ENCODE measurements at regions not wholly inside any gene's neighbourhood (a gene's known extent, or its start where the extent isn't known, plus 50 kb on each side); places are given as distances from the start of the nearest gene placed in this dataset.

DNA sequence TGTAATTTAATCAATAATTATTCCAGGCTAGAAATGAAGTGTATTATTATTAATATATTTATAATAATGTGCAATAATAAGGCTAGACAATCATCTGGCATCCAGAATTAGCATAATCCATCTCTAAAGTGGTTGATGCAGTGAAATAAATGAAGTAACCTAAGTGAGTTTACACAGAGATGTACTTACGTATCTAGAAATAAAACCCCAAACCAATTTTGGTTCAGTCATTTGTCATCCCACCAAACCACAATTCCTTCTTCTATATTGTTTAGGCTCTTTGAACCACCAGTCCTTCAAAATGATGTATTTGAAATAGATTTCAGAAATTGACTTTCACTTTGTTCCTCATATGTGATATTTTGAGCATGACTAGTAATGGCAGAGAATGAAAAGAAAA lies 247.6 kb upstream of the MIR17HG start:
- no peak for DNase-seq

DNA sequence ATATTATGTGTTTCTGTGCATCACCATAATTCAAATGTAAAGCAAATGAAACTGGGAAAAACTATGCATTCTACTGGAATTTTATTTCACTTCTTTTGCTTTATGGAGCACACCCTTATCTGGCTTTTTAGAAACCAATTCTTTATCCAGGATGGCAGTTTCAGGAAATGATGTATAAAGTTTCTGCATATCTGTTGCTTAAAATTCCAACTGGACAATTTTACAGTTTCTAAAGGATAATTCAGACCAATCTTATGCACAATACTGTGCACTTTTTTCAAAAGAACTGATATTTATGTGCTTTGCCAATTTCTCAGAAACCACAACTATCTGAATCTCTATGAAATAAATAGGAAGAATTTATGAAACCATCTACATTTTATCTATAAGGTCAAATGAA lies 246.5 kb upstream of the MIR17HG start:
- no peak for DNase-seq

DNA sequence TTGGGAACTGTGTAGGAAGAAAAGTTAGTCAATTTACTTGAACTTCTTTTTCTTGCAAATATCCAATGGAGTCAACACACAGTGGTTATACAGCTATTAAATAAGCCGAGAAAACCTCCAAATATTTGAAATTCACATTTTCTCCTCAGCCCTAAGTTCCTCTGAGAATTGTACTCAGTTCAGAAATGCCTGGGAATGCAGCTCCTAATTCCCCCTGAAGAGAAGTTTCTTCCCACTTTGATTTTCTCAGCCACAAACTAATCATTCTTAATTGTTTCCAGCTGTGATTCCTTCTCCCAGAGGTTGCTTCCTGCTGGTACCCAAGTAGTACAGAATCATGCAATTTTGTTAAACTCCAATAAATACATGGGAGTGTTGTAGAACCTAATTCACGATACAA lies 246.1 kb upstream of the MIR17HG start:
- DNase-seq = no peak

DNA sequence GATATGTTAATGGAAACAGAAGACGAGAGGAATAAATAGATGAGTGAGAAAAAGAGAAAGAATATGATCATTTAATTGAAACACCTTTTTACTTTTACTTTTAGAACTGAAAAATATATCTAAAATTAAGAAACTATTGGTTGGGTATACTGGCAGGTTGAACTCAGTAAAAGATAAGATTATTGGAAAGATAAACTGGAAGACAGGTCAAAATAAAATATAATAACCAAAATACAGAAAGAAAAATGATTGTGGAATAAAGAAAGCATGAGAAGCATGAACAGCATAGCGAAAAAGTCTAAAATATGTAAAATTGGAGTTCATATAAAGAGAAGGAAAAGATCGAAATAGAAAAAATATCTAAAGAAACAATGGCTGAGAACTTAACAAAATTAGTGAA lies 242.2 kb upstream of the MIR17HG start:
- no peak for DNase-seq

DNA sequence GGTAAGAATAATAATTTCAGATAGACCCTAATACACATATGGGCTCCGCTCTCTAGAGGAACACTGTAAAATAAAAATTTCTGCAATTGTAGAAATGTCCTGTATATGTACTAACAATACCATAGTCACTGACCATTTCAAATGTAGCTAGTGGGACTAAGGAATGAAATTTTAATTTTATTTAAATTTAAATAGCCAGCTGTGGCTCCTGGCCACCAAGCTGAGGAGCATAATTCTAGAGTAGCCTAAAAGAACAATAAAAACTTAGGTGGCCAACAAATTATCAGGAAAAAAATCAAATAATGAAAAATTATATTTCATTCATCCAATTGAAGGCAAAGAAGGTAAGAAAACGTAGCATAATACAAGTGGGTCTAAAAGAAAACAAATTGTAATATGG lies 240.9 kb upstream of the MIR17HG start:
- DNase-seq = no peak

DNA sequence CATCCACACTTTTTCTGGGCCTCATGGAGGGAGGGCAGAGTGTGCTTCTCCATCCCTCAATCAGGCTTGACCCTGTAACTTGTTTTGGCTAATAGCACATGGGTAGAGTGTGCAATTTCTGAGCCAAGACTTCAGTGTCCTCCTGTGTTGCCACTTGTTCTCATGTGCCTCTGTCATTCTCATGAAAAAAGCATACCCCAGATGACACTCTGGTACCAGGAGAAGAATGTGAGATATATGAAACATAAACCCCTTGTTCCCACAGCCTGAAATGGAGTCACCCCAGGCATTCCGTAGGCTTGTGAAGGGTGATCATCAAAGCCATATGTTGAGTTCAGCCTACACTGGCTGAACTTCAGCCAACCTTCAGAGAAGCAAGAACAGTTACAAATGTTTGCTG lies 239.2 kb upstream of the MIR17HG start:
- no peak for DNase-seq

DNA sequence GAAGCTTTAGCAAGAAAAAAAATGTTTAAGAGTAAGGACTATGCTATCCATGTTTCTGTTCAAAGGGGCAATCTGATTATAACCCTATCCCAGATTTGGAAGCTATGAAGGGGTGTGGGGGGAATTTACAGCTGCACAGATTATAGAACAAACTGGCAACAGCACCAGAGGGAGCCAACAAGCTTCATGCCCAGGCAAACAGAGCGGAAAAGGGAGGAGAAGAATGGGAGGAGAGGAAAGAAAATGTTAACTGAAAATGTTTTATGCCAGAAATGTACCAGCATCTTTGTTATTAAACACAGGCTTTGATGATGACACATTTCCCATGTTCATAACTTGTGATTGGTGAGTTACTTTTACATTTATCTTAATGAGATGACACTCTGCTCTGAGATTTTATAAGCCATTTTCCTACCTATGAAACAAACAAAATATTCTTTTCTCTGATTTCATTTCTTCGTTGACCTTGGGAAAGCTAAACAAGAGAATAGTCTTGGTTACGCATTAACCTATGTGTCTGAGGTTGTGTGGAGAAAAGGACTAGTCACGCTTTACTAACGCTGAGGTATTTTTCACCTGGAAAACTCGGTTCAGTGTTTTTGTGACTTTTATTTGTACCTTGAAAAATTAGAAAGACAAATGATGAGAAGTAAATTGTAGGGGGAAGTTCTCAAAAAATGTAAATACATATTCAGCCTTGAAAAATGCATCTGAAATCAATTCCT lies 235.8 kb upstream of the MIR17HG start:
- DNase-seq = no peak

DNA sequence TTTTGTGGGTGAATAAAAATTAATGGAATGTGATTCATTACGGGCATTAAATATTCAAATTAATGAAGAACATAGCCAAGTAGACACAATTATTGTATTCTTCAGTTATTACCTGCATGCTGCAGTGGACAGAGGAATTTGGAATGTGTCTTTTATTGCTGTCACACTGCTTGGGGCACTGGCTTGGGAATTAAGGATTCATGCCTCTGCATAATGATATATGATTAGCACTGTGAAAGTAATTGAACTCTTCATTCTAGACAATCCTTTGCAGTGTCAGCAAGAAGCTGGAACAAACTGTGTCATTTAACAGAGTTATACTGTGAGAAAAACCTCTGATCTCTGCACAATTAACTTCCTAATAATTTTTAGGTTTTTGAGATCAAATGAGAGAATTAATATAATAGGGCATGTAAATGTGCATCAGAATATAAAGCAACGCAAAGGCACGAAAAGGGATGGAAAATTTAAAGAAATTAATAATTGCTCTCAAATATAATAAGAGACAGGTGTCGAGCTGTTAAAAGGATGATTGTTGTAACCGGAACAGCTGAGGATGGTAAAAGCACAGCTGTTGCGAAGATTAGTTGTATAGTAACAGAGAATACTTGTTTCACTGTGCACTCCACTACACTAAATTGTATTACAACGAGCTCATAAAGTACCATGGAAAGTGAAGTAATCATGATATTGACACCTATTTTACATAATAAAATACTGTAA lies 235.1 kb upstream of the MIR17HG start:
- no peak for DNase-seq

DNA sequence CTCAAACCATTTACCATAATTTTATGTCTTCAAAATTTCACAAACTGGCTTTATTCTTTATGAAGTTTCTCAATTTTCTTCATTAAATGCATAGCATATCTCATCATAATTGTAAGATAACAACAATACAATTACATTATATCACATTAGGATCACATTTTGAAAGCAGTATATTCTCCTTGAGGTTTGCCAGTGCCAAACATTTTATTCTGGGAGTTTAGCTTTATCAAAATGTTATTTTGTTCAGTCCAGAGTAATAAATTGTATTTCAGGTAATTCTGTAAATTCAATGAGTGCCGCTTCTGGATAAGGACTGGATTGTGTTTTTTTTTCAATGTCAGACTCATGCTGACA lies 234.6 kb upstream of the MIR17HG start:
- no peak for DNase-seq

DNA sequence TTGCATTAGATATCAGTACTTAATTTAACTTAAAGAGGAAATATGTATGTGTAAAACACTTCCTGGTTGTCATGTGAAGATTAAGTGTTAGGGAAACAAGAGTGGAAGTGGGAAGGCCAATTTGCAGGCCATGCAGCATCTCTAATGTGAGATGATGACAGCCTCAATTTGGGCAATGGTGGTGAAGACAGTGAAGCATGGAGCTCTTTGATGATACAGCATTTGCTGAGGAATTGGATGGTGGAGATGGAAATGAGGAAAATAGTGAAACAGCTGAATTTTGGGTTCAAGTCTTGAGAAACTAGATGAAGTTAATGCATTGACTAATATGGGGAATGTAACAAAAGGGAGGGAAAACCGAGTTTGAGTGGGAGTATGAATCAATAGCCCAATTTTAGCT lies 231.7 kb upstream of the MIR17HG start:
- no peak for DNase-seq

DNA sequence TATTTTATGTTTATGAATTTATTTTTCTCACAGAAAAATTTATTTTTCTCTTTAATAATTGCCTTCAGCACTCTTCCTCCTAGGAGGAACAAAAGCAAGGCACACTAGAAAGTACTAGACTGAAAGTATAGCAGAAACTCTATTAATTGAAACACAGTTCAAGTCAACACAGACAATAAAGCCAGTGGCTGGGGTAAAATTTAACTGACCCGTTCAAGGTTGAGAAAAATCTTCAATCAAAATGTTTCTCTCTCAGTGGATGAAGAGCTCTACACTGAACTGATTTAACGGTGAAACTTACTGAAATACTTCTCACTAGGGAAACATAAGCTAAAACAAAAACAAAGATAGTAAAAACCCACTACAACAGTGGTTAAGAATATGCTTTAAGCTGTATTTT lies 230.1 kb upstream of the MIR17HG start:
- no peak for DNase-seq

DNA sequence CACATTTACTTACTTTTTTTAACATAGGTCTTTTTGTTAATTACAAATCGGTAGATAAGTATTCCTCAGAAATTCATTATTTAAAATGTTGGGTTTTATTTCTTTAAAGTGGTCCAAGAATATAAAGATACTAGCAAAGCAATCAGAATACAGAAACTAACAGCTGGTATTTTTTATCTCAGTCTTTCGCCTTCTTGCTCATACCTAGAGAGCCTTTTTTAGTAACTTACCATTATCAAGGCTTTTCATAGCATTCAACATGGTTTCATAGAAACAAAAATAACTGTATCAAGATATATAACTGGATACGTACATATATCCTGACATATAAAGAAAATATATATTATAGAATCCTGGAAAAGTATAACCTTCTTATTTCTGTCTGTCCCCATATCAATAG lies 227.8 kb upstream of the MIR17HG start:
- DNase-seq = no peak

DNA sequence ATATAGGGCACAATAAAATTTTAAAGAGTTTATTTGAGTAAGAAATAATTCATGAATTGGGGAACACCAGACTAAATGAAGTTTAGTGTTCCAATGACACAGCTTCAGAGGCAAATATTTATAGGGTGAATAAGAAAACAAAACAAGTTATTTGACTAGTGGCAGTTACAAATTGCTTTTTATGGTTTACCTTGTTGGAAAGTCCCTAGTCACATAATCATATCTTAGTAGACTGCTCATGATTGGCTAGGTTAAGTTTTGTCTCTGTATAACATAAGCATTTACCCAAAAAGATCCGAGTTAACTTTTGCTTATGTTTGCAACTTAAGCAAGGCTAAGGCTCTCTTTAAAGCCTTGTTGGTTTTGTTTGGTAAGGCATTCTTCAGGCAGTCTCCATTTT lies 224.7 kb upstream of the MIR17HG start:
- no peak for DNase-seq

DNA sequence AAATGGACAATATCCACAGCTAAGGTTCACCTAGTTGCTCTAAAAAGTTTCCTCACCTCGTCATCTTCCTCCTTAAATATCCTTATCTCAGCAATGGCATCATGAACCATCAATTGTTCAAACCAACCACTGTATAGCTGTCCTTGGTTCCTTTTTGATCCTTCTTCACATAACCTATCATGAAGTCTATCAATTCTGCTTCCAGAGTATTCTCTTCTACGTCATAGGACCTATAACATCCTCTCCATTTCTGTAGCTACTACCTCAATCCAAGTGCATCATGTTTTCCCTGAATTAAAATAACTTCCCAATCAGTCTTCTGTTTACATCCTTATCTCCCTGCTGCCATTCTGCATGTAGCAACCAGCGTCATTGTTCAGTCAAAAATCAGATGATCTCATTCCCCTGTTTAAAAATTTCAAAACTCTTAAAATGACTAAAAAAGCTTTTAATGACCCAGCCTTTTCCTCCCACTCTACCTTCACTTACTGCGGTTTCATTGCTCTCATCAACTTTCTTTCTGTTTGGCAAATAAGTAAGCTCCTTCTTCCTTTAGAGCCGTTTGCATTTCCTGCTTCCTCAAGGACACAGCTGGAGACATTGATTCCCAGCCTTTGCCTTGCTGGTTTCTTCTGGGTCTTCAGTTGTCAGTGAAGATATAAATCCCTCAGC lies 223.9 kb upstream of the MIR17HG start:
- no peak for DNase-seq

DNA sequence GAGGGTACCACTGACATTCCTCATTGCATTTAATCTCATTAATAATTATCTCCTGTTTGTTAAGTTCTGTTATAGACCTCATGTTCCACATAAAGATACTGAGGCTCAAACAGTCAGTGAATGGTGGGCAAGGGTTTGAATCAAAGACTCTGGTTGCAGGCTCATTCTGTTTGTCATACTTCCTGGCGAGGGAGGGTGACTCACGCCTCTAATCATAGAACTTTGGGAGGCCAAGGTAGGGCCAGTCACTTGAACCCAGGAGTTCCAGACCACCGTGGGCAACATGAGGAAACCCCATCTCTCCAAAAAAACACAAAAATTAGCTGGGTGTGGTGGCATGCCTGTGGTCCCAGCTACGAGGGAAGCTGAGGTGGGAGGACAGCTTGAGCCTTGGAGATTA lies 220.7 kb upstream of the MIR17HG start:
- DNase-seq = no peak

DNA sequence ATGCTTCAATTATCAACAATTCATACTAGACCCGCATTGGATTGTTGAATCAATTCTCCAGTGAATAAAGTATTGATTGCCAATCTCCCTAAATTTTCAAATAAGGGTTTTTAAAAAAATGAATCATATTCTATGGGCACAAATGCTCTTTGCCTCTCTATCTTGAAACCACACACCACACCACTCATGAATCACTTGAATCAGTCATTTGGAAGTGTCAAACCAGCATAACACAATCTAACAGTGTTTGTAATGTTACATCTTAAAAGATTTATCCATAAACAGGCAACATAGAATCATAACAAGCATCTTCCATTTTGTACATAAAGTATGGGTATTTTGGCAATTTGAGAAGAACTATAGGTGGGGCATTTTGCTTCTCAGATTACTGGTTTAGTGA lies 219.5 kb upstream of the MIR17HG start:
- DNase-seq = no peak

DNA sequence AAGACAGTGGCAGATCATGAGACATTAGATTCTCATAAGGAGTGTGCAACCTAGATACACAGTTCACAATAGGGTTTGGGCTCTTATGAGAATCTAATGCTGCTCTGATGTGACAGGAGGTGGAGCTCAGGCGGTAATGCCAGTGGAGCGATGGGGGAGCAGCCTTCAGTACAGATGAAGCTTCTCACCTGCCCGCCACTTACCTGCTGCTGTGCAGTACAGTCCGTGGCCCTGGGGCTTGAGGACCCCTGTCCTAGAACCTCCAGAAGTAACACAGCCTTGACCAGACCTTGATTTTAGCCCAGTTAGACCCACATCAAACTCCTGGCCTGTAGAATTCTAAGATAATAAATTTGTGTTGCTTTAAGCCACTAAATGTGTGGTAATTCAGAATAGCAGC lies 215.1 kb upstream of the MIR17HG start:
- DNase-seq = no peak

DNA sequence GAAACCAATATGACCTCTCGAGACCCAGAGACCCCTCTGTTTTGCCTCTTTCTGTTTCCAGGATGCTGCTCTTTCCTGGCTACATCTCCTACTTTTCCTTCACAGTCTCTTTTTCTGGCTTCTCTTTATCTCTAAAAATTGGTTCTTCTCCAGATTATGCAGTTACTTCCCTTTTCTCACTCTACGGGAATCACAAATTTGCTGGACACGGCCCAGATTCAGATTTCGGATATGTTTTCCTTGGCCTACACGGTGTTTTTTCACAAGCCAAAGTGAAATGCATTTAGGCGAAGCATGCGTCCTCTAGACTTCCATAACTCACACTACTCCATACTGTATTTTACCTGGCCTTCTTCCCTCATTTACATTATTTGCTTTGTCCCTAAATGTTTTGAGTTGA lies 214.7 kb upstream of the MIR17HG start:
- no peak for DNase-seq

DNA sequence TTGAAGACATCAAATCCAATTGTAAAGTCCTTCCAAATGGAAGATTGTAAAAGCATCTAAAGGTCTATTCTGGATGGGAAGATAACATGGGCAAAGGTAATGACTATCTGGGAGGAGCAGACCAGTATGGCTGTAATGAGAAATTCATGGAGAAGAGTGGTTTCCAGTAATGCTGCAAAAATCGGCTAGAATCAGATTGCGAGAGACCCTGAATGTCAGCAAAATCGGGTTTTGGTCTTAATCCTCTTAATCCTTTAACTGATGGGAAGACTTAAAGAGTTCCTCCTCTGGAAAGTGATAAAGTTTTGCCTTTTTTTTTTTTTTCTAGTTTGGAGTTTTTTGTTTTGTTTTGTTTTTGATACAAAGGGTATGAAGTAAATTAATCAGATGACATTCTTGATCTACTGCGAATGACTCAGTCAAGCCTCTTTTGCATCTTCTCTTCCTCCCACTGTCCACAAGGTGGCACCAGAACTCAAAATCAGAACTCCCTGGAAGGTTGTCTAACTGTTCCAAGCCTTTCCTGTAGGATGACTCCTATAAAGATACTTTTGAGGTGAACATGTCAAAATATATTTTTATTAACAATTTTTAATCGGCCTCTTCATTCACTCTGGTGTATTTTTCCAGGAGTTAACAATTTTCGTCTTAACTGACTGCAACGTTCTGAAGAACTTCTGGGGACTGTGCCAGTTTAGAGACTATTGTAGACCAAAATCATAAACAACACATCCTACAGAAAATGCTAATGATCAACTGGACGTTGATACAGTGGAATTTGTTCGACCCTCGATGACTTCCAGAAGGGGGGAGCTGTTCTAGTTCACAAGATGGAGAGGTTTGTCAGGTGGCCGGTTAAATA lies 213.3 kb upstream of the MIR17HG start:
- DNase-seq = peak; percentile 33

DNA sequence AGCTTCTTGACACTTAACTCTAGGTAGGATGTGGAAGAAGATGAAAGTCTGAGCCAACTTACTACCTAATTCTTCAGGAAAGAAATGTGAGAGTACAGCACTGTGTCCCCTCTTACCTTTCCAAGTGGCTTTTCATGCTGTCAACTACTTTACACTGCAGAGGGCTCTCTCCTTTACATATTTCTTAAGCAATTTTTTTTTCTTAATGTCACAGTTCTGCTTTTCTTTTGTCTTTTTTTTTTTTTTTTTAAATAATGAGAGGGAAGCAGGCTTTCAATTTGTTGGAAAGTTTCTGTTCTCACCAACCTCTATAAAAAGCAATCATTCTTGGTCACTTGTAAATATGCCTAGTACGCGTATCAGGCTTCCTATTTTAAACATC lies 212.7 kb upstream of the MIR17HG start:
- DNase-seq = no peak

DNA sequence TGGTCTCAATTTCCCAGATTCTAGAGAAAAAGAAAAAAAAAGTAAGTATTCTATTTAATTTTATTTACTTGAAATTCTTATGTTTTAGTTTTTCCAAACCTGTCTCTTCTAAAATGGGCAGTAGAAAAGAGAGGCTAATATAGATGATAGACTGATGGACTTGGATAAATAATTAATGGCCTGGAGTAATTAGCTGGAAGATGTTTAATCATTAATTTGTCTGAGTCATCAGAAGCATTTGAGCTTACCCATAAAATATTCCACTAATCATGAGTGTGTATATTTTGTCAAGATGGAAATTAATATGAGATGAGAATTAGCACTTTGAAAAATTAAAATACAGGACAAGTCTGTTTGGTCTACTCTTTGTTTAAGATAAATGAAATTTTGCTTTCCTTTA lies 212.1 kb upstream of the MIR17HG start:
- DNase-seq = no peak

DNA sequence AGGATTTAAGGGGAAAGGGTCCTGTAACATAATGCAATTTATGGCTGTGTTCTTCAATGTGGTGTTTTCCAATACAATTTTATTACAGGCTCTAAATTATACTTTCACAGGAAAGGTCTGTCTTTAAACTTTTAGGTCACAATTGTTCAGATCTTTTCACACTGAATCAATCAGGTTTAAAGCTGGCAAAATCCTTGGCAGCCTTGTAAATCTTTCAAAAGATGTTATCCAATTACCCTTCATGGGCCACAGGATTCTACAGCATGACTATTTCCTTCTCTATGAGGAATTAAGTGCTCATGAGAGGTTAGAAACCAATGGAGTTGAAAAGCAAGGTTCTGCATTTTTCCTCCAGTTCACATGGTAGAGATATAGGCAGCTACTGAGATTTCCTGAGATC lies 211.5 kb upstream of the MIR17HG start:
- no peak for DNase-seq

DNA sequence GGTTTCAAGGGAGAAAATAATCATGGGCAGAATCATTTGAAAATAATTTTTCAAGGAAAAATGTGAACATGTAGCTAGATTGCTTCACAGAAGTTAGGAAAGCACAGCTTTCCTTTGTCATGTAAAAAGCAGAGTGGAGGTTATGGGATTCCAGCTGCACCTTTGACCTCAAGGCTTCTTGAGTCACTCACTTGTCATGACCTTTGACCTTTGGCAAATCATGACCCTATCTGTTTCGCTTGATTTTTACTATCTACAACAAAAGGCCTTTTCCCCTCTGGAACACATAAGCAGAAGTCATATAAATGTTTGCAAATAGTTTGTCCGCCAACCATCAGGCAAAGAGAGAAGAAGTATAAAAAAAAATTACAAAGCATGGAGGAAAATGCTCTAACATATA lies 210.7 kb upstream of the MIR17HG start:
- DNase-seq = no peak

DNA sequence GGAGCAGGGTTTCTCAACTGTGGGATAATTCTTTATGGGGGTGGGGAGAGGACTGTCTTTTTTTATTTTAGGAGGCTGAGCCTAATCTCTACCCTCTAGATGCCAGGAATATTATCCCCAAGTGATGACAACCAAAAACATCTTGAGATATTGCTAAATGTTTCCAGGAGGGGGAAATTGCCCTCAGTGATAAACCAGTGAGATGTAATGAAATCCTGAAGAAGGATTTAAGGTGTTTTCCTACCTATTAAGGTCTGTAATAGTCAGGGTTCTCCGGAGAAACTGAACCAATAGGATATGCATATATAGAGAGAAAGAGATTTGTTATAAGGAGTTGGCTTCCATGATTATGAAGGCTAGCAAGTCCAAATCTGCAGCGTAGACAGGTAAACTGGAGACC lies 208.3 kb upstream of the MIR17HG start:
- no peak for DNase-seq
